B cell (primary cell): ENCODE measurements at regions not wholly inside any gene's neighbourhood (a gene's known extent, or its start where the extent isn't known, plus 50 kb on each side); places are given as distances from the start of the nearest gene placed in this dataset.
"Not testable (repeated sequence)": the region's sequence is repeated elsewhere in the genome, so short reads cannot be mapped to it uniquely, and the experiment has no call there.

Source experiments
- CTCF ChIP-seq: fragments of 200-600 bp; IDR thresholded peaks from one replicate; pipeline ENCODE4 v1.8.0; 2022; ENCODE audit warnings: antibody characterized with exemption, mild to moderate bottlenecking
- EZH2 ChIP-seq: IDR thresholded peaks from 2 replicates; pipeline ENCODE4 v1.6.1; 2012; ENCODE audit warnings: borderline replicate concordance, low read depth, mild to moderate bottlenecking, moderate library complexity, low read length; ENCODE audit not compliant: insufficient read depth, poor library complexity, severe bottlenecking

GRCh38 chr21:5128261-5128660, 5393.1 kb upstream of the TPTE start:
- TF ChIP-seq CTCF, EZH2: not testable (repeated sequence)
